A673 (cell line): ENCODE measurements at regions not wholly inside any gene's neighbourhood (a gene's known extent, or its start where the extent isn't known, plus 50 kb on each side); places are given as distances from the start of the nearest gene placed in this dataset.

Experiments used
- BruUV-seq: library from RNA; stranded (reverse); fragments of 400-500 nt; replicated peaks from 2 replicates; lab custom pipeline; 2021; lab: Mats Ljungman, UMichigan
- CTCF ChIA-PET: fragments of 300-600 bp; sonication (Branson Sonifier 250); formaldehyde crosslinking; loops from one replicate; lab custom pipeline; 2022; ENCODE audit warnings: antibody characterized with exemption; lab: Charles Lee
- POLR2A ChIA-PET: fragments of 300-600 bp; sonication (Branson Sonifier 250); formaldehyde crosslinking; loops from one replicate; lab custom pipeline; 2022; ENCODE audit warnings: antibody characterized with exemption; ENCODE audit not compliant: low non-redundant PET; lab: Charles Lee
- DNase-seq: peaks from one replicate; pipeline ENCODE4 v3.0.0-alpha.2; 2015; ENCODE audit warnings: low spot score
- H3K27ac ChIP-seq: fragments of 200-600 bp; sonication (generic); 2 replicates; pipeline ENCODE4 v1.5.1; 2016; ENCODE audit warnings: mixed run types, low read depth, mild to moderate bottlenecking, mixed read lengths, antibody characterized with exemption, low read length; ENCODE audit not compliant: poor library complexity, severe bottlenecking
- H3K27me3 ChIP-seq: fragments of 200-600 bp; sonication (generic); replicated peaks from 2 replicates; pipeline ENCODE4 v1.6.1; 2017; ENCODE audit warnings: mixed run types, low read depth, mild to moderate bottlenecking, mixed read lengths, antibody characterized with exemption, low read length; ENCODE audit not compliant: insufficient read depth, poor library complexity
- H3K36me3 ChIP-seq: fragments of 200-600 bp; sonication (generic); 2 replicates; pipeline ENCODE4 v1.6.1; 2016; ENCODE audit warnings: mixed run types, mild to moderate bottlenecking, mixed read lengths, antibody characterized with exemption, low read length; ENCODE audit not compliant: insufficient read depth, poor library complexity, severe bottlenecking
- H3K4me1 ChIP-seq: fragments of 200-600 bp; sonication (generic); 2 replicates; pipeline ENCODE4 v1.6.1; 2017; ENCODE audit warnings: mixed run types, mild to moderate bottlenecking, mixed read lengths, antibody characterized with exemption, low read length; ENCODE audit not compliant: insufficient read depth, poor library complexity, severe bottlenecking
- H3K4me3 ChIP-seq: fragments of 200-600 bp; sonication (generic); 2 replicates; pipeline ENCODE4 v1.5.1; 2016; ENCODE audit warnings: low read depth, mixed run types, mild to moderate bottlenecking, mixed read lengths, low read length; ENCODE audit not compliant: poor library complexity, severe bottlenecking
- H3K9me3 ChIP-seq: fragments of 200-600 bp; sonication (generic); 2 replicates; pipeline ENCODE4 v1.6.1; 2016; ENCODE audit warnings: mixed run types, low read depth, mild to moderate bottlenecking, mixed read lengths, antibody characterized with exemption, low read length; ENCODE audit not compliant: poor library complexity, severe bottlenecking
- CTCF ChIP-seq: fragments of 300-800, 200-600 bp; sonication (generic); conservative IDR thresholded peaks from 2 replicates; pipeline ENCODE4 v1.5.1; 2017; ENCODE audit warnings: low read depth, mild to moderate bottlenecking, antibody characterized with exemption, low read length, moderate library complexity, mixed read lengths
- EZH2 ChIP-seq: fragments of 200-600 bp; sonication (generic); IDR thresholded peaks from 2 replicates; pipeline ENCODE4 v1.6.1; 2017; ENCODE audit warnings: borderline replicate concordance, low read depth, mild to moderate bottlenecking, mixed read lengths, antibody characterized with exemption, low read length; ENCODE audit not compliant: poor library complexity, severe bottlenecking
- intact Hi-C: fragments of 100-400 bp; cut with micrococcal nuclease; formaldehyde crosslinking; loops from one replicate; pipeline ENCODE4 v1.10.0; 2022; ENCODE audit not compliant: unreplicated experiment

GRCh38 chr2:6358546-6358945, 507.2 kb downstream of the CMPK2 start:
- Histone ChIP-seq H3K36me3 (no peaks in the 10 kb centered on the region), H3K27me3 (no peaks in the 10 kb centered on the region), H3K27ac (no peak overlapping the region), H3K9me3 (no peaks in the 10 kb centered on the region), H3K4me1 (peaks cover 12% of the 10 kb centered on the region), H3K4me3 (no peak overlapping the region)
- no TSS peak for BruUV-seq
- no peak for TF ChIP-seq EZH2
- TF ChIP-seq CTCF = no peak
- POLR2A ChIA-PET = no interaction called here
- intact Hi-C loops = loop anchor here (10.0 kb wide), 1 partner anchor 166 kb away; no protein-coding TSS in a partner anchor
- DNase-seq = no peak
- CTCF ChIA-PET = no interaction called here

- no TSS peak for BruUV-seq
- Histone ChIP-seq H3K9me3 (no peaks in the 10 kb centered on the region), H3K36me3 (no peaks in the 10 kb centered on the region), H3K27ac (no peak overlapping the region), H3K27me3 (no peaks in the 10 kb centered on the region), H3K4me1 (peaks cover 12% of the 10 kb centered on the region), H3K4me3 (no peak overlapping the region)
- POLR2A ChIA-PET = no interaction called here
- CTCF ChIA-PET = no interaction called here
- TF ChIP-seq EZH2 (no peak), CTCF (no peak)
- intact Hi-C loops = loop anchor here (10.0 kb wide), 1 partner anchor 166 kb away; no protein-coding TSS in a partner anchor
- no peak for DNase-seq
Measured at GRCh38 chr2:6358985-6359384, 506.7 kb downstream of the CMPK2 start.

GRCh38 chr2:6359964-6360363, 505.7 kb downstream of the CMPK2 start:
- BruUV-seq = no TSS peak
- H3K9me3 ChIP-seq = no peaks in the 10 kb centered on the region
- no peaks in the 10 kb centered on the region for H3K36me3 ChIP-seq
- no peak overlapping the region for H3K27ac ChIP-seq
- TF ChIP-seq CTCF = no peak
- TF ChIP-seq EZH2 = no peak
- ChIA-PET CTCF (no interaction called here), POLR2A (no interaction called here)
- no peak for DNase-seq
- H3K4me3 ChIP-seq = no peak overlapping the region
- no peaks in the 10 kb centered on the region for H3K27me3 ChIP-seq
- peaks cover 12% of the 10 kb centered on the region for H3K4me1 ChIP-seq
- intact Hi-C loops = loop anchor here (10.0 kb wide), 1 partner anchor 165 kb away; no protein-coding TSS in a partner anchor
